GM23338 (cell line): ENCODE measurements at regions not wholly inside any gene's neighbourhood (a gene's known extent, or its start where the extent isn't known, plus 50 kb on each side); places are given as distances from the start of the nearest gene placed in this dataset.

Source experiments
- ATAC-seq: fragments of 200-7000 bp; cut with Tn5 transposase; 3 replicates; pipeline ENCODE4 v1.9.1; 2020
- DNase-seq: peaks from one replicate; pipeline ENCODE4 v3.0.0-alpha.2; 2015; ENCODE audit warnings: low spot score
- H2AFZ ChIP-seq: fragments of 200-600 bp; sonication (generic); 2 replicates; pipeline ENCODE4 v1.8.0; 2016; ENCODE audit warnings: antibody characterized with exemption, mild to moderate bottlenecking, moderate library complexity
- H3F3A ChIP-seq: fragments of 200-600 bp; sonication (generic); replicated peaks from 2 replicates; pipeline ENCODE4 v1.8.0; 2017; ENCODE audit warnings: antibody characterized with exemption, mixed run types, low read depth
- H3K27ac ChIP-seq: fragments of 200-600 bp; sonication (generic); 2 replicates; pipeline ENCODE4 v1.6.1; 2016; ENCODE audit warnings: low read depth
- H3K27me3 ChIP-seq: fragments of 200-600 bp; sonication (generic); 2 replicates; pipeline ENCODE4 v1.8.0; 2016; ENCODE audit warnings: mild to moderate bottlenecking, mixed run types, moderate library complexity; ENCODE audit not compliant: insufficient read depth
- H3K36me3 ChIP-seq: fragments of 200-600 bp; sonication (generic); 2 replicates; pipeline ENCODE4 v1.8.0; 2016; ENCODE audit warnings: mild to moderate bottlenecking; ENCODE audit not compliant: insufficient read depth
- H3K4me1 ChIP-seq: fragments of 200-600 bp; sonication (generic); 2 replicates; pipeline ENCODE4 v1.8.0; 2016; ENCODE audit warnings: mild to moderate bottlenecking, moderate library complexity; ENCODE audit not compliant: insufficient read depth
- H3K4me2 ChIP-seq: fragments of 200-600 bp; sonication (generic); 2 replicates; pipeline ENCODE4 v1.7.1; 2017; ENCODE audit warnings: mixed run types
- H3K4me3 ChIP-seq: fragments of 200-600 bp; sonication (generic); 2 replicates; pipeline ENCODE4 v1.6.1; 2016; ENCODE audit warnings: mixed run types
- H3K79me2 ChIP-seq: fragments of 200-600 bp; sonication (generic); replicated peaks from 2 replicates; pipeline ENCODE4 v1.8.0; 2017; ENCODE audit warnings: mild to moderate bottlenecking; ENCODE audit not compliant: insufficient read depth
- H3K9me2 ChIP-seq: fragments of 200-600 bp; sonication (generic); 2 replicates; pipeline ENCODE4 v1.8.0; 2017; ENCODE audit not compliant: insufficient read depth
- H4K20me1 ChIP-seq: fragments of 200-600 bp; sonication (generic); replicated peaks from 2 replicates; pipeline ENCODE4 v1.8.0; 2017; ENCODE audit warnings: mild to moderate bottlenecking; ENCODE audit not compliant: insufficient read depth
- H3K27ac Mint-ChIP-seq: 2 replicates; pipeline ENCODE4 v1.8.0; 2020; ENCODE audit warnings: inconsistent platforms, mild to moderate bottlenecking, moderate library complexity, mixed read lengths
- H3K27me3 Mint-ChIP-seq: 3 replicates; pipeline ENCODE4 v1.8.0; 2022; ENCODE audit warnings: low read depth, mild to moderate bottlenecking, moderate library complexity, mixed read lengths, inconsistent platforms; ENCODE audit not compliant: insufficient read depth, poor library complexity
- H3K36me3 Mint-ChIP-seq: 3 replicates; pipeline ENCODE4 v1.8.0; 2021; ENCODE audit warnings: low read depth, mild to moderate bottlenecking, inconsistent platforms, moderate library complexity, mixed read lengths
- H3K4me1 Mint-ChIP-seq: 3 replicates; pipeline ENCODE4 v1.8.0; 2020; ENCODE audit warnings: mild to moderate bottlenecking, inconsistent platforms, mixed read lengths
- H3K4me3 Mint-ChIP-seq: 3 replicates; pipeline ENCODE4 v1.8.0; 2021; ENCODE audit warnings: moderate library complexity, mild to moderate bottlenecking, inconsistent platforms, mixed read lengths
- H3K9me3 Mint-ChIP-seq: 3 replicates; pipeline ENCODE4 v1.8.0; 2020; ENCODE audit warnings: moderate library complexity, mild to moderate bottlenecking, inconsistent platforms, mixed read lengths
- CREB1 ChIP-seq: fragments of 250-450 bp; sonication (Bioruptor Pico); IDR thresholded peaks from 2 replicates; pipeline ENCODE4 v1.5.0; 2020; ENCODE audit warnings: low read depth, mild to moderate bottlenecking, moderate library complexity
- CTCF ChIP-seq, 2 experiments: fragments of 200-600 bp in 1 of 2; sonication (generic) in 1 of 2; conservative IDR thresholded peaks; 2 replicates each; pipeline versions ENCODE4 v1.5.1 to v1.6.1; 2016 to 2017; ENCODE audit warnings: antibody characterized with exemption in 2 of 2, low read depth in 2 of 2, mild to moderate bottlenecking in 2 of 2, moderate library complexity in 1 of 2
- ETS1 ChIP-seq: IDR thresholded peaks from 2 replicates; pipeline ENCODE4 v1.6.1; 2016; ENCODE audit warnings: antibody characterized with exemption
- EZH2 ChIP-seq: fragments of 200-600 bp; sonication (generic); IDR thresholded peaks from one replicate; pipeline ENCODE4 v1.8.0; 2017; ENCODE audit warnings: antibody characterized with exemption, mild to moderate bottlenecking, low read depth; ENCODE audit not compliant: unreplicated experiment
- EZH2phosphoT487 ChIP-seq: fragments of 200-600 bp; sonication (generic); IDR thresholded peaks from one replicate; pipeline ENCODE4 v1.8.1; 2018; ENCODE audit warnings: antibody characterized with exemption; ENCODE audit not compliant: unreplicated experiment
- JUNB ChIP-seq: IDR thresholded peaks from one replicate; pipeline ENCODE4 v1.6.1; 2016; ENCODE audit warnings: antibody characterized with exemption; ENCODE audit not compliant: unreplicated experiment
- NANOG ChIP-seq: IDR thresholded peaks from 2 replicates; pipeline ENCODE4 v1.6.1; 2016; ENCODE audit warnings: antibody characterized with exemption, borderline replicate concordance
- POLR2AphosphoS5 ChIP-seq: IDR thresholded peaks from 2 replicates; pipeline ENCODE4 v1.6.1; 2016; ENCODE audit warnings: antibody characterized with exemption, low read depth
- REST ChIP-seq: IDR thresholded peaks from one replicate; pipeline ENCODE4 v1.6.1; 2018; ENCODE audit warnings: antibody characterized with exemption; ENCODE audit not compliant: unreplicated experiment
- STAT1 ChIP-seq: IDR thresholded peaks from one replicate; pipeline ENCODE4 v1.6.1; 2016; ENCODE audit warnings: antibody characterized with exemption; ENCODE audit not compliant: unreplicated experiment
- ZNF114 ChIP-seq: fragments of 250-450 bp; sonication (Bioruptor Pico); IDR thresholded peaks from 2 replicates; pipeline ENCODE4 v1.5.0; 2020; ENCODE audit warnings: mild to moderate bottlenecking, moderate library complexity
- ZNF331 ChIP-seq: fragments of 250-450 bp; sonication (Bioruptor Pico); IDR thresholded peaks from 2 replicates; pipeline ENCODE4 v1.5.0; 2020; ENCODE audit warnings: low read depth, mild to moderate bottlenecking, moderate library complexity
- ZNF462 ChIP-seq: fragments of 250-450 bp; sonication (Bioruptor Pico); IDR thresholded peaks from 2 replicates; pipeline ENCODE4 v1.5.0; 2020; ENCODE audit warnings: mild to moderate bottlenecking, moderate library complexity

- H3K4me2 ChIP-seq = no peak overlapping the region
- no peaks in the 10 kb centered on the region for H3K36me3 ChIP-seq
- H3K79me2 ChIP-seq = no peaks in the 10 kb centered on the region
- H3K27me3 Mint-ChIP-seq = no peaks in the 10 kb centered on the region
- H3K4me1 Mint-ChIP-seq = no peaks in the 10 kb centered on the region
- no peaks in the 10 kb centered on the region for H4K20me1 ChIP-seq
- H3K4me3 ChIP-seq = no peak overlapping the region
- no peaks in the 10 kb centered on the region for H3K9me2 ChIP-seq
- no peak overlapping the region for H2AFZ ChIP-seq
- no peak overlapping the region for H3K4me3 Mint-ChIP-seq
- H3K4me1 ChIP-seq = no peaks in the 10 kb centered on the region
- peaks cover 5% of the 10 kb centered on the region; the same call in 2 of the 3 replicates for H3K9me3 Mint-ChIP-seq
- TF ChIP-seq STAT1 (no peak), CREB1 (CRISPR knock-in tag) (no peak), REST (no peak), EZH2 (no peak), ETS1 (no peak), JUNB (no peak), EZH2phosphoT487 (no peak), ZNF462 (CRISPR knock-in tag) (no peak), ZNF114 (CRISPR knock-in tag) (no peak), ZNF331 (CRISPR knock-in tag) (no peak), POLR2AphosphoS5 (no peak), NANOG (no peak), CTCF (conservative IDR thresholded peaks at IDR 0.05; ENCODE audit: low read depth in 2 of 2) (no peak)
- H3K27me3 ChIP-seq = no peaks in the 10 kb centered on the region
- no peaks in the 10 kb centered on the region for H3F3A ChIP-seq
- no peak for DNase-seq
- no peak overlapping the region for H3K27ac Mint-ChIP-seq
- no peaks in the 10 kb centered on the region for H3K36me3 Mint-ChIP-seq
- H3K27ac ChIP-seq = no peak overlapping the region
- ATAC-seq = no peak
These were observed 698.7 kb downstream of the GLUD2 start for GRCh38 chrX:121746105-121746504.
